Hematopoietic multipotent progenitor cell treated with erythropoietin and hydrocortisone succinate and interleukin-3 and kit ligand, for 8 days (in vitro differentiated cells): ENCODE measurements at regions not wholly inside any gene's neighbourhood (a gene's known extent, or its start where the extent isn't known, plus 50 kb on each side); places are given as distances from the start of the nearest gene placed in this dataset.

Experiments
- DNase-seq: peaks from one replicate; pipeline ENCODE4 v3.0.0-alpha.2; 2015

- DNase-seq: no peak
These were observed 322.8 kb downstream of the UACA start for GRCh38 chr15:70440416-70441138.

- no peak for DNase-seq
These were observed 323.5 kb downstream of the UACA start for GRCh38 chr15:70439880-70440279.

GRCh38 chr15:70439304-70439877, 324.0 kb downstream of the UACA start:
- peak; percentile 57 for DNase-seq

- DNase-seq: no peak
These were observed 324.6 kb downstream of the UACA start for GRCh38 chr15:70438776-70439175.

GRCh38 chr15:70437882-70438451, 325.4 kb downstream of the UACA start:
- no peak for DNase-seq

DNA sequence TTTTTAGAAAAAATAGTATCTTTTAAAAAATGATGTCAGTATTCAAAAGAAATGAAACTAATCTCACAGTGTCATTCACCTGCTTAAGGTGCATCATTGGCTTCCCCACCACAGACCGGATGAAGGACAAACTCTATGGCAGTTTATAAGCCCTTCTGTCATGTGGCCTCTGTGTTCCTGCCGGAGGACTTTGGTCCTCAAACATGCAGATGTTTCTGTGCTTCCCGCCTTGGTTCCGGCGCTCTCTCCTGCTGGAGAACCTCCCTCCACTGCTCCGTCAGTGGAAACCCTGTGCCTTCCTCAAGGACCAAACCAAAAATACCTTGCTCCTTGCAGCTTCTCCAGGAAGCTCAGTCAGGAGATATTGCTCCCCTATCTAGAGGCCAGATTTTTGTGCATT, 326.3 kb downstream of the UACA start:
- DNase-seq: no peak

GRCh38 chr15:70436428-70436827, 326.9 kb downstream of the UACA start:
- DNase-seq: no peak

GRCh38 chr15:70435872-70436271, 327.5 kb downstream of the UACA start:
- DNase-seq: no peak

- no peak for DNase-seq
These were observed 328.0 kb downstream of the UACA start for GRCh38 chr15:70435369-70435768.

GRCh38 chr15:70433586-70434324, 329.6 kb downstream of the UACA start:
- peak; percentile 43 for DNase-seq

- DNase-seq: no peak
These were observed 330.3 kb downstream of the UACA start for GRCh38 chr15:70432924-70433495.

GRCh38 chr15:70431854-70432253, 331.5 kb downstream of the UACA start:
- DNase-seq: no peak

GRCh38 chr15:70430069-70430468, 332.4 kb upstream of the TLE3 start:
- no peak for DNase-seq

DNA sequence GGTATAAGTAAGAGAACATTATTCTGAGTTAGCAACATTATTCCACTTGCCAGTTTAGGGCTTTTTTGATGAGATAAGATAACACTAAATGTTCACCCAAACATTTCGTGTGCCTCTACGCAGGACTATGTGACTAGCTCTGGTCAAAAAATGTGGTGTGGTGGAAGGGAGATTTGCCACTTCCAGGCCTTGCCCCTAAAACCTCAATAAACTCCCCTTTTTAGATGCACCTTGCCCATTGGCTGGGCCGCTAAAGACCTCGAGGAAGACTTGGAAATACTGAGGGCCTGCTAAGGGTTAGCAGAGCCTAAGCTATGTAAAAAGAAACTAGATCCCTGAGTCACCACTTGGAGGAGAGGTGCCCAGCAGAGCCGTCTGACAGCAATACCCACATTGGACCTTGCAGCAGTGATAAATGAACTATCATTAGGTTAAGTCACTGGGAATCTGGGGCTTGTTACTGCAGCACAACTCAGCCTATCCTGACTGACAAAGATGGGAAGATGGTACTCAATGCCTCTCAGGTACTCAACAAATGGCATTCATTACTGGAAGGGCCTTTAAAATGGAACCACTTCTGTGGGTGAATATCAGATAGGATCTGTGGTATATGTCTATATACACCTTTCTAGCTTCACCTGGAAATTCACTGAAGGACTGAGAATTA, 331.5 kb upstream of the TLE3 start:
- peak; percentile 66 for DNase-seq

DNA sequence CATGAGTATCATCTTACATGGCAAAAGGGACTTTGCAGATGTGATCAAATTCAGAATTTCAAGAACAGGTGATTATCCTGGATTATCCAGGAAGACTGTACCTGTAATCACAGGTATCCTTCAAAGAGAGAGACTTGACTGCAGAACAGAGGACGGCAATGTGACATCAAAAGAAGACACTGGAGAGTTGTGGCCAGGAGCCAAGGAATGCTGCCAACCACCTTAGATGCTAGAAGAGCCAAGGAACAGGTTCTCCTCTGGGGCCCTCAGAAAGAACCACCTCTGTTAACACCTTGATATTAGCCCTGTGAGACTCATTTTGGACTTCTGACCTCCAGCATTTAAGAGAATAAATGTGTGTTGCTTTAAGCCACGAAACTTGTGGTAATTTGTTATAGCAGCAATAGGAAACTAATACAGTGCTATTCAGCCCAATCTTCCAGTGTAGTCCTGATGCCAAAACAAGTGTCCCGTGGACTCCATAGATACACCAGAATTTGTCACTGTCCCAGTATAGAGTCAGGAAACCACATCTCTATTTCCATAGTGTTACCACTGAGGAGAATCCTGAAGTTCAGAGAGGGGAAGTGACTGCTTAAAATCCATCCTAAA, 330.6 kb upstream of the TLE3 start:
- DNase-seq: no peak

GRCh38 chr15:70427167-70428120, 329.7 kb upstream of the TLE3 start:
- DNase-seq: peak; percentile 47

- DNase-seq: no peak
These were observed 328.5 kb upstream of the TLE3 start for GRCh38 chr15:70426096-70426821.

DNA sequence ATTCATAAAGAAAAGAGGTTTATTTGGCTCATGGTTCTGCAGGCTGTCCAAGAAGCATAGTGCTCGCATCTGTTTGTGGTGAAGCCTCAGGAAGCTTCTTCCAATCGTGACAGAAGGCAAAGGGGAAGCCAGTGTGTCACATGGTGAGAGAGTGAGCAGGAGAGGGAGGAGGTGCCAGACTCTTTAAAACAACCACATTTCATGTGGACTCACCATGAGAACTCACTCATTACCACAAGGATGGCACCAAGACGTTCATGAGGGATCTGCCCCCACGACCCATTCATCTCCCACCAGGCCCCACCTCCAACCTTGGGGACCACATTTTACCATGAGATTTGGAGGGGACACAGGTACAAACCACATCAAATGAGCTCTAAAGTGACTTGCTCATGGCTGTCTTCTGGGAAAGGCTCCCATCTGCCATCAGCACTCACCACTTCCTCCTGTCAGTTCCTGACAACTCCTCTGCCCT, 327.3 kb upstream of the TLE3 start:
- DNase-seq: no peak

GRCh38 chr15:70423267-70423666, 325.6 kb upstream of the TLE3 start:
- no peak for DNase-seq

DNA sequence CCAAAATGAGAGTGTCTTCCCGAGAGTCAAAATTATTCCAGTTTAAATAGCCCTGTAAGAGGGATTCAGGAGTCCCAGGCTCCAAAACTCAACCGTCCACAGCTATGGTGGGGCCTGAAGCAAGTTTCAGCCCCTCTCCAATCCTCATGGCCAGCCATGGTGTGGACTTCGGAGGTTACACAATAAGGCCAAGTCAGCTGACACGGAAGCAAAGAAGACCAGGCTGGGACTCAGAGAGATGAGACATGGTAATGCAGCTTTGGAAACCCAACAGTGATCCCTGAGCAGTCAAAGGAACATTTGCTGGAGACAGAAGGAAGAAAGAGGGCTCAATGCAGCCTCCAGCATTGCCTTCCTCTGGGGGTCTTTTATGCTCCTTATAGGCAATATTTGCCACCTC, 324.6 kb upstream of the TLE3 start:
- no peak for DNase-seq
